Uterus (tissue), 3 donors: ENCODE measurements at regions not wholly inside any gene's neighbourhood (a gene's known extent, or its start where the extent isn't known, plus 50 kb on each side); places are given as distances from the start of the nearest gene placed in this dataset.
"Not testable (repeated sequence)": the region's sequence is repeated elsewhere in the genome, so short reads cannot be mapped to it uniquely, and the experiment has no call there.

ENCODE experiments used
- DNase-seq, 2 donors: peaks; one replicate each; pipeline ENCODE4 v3.0.0-alpha.2; 2019 to 2020
- H3K27ac ChIP-seq, 2 donors: fragments of 200-600 bp; sonication (generic); 1 replicate in 1 of 2; 2 replicates in 1 of 2; pipeline ENCODE4 v1.5.1; 2016 to 2018
- H3K27me3 ChIP-seq, 2 donors: fragments of 200-600 bp; sonication (generic); one replicate each; pipeline ENCODE4 v1.5.1; 2018 to 2019; ENCODE audit warnings: control low read depth in 1 of 2
- H3K36me3 ChIP-seq, 2 donors: fragments of 200-600 bp; sonication (generic); one replicate each; pipeline ENCODE4 v1.5.1; 2019; ENCODE audit warnings: control low read depth in 1 of 2
- H3K4me1 ChIP-seq, 2 donors: fragments of 200-600 bp; sonication (generic); one replicate each; pipeline ENCODE4 v1.5.1; 2018 to 2019; ENCODE audit warnings: control low read depth in 1 of 2
- H3K4me3 ChIP-seq, 2 donors: fragments of 200-600 bp; sonication (generic); 1 replicate in 1 of 2; 2 replicates in 1 of 2; pipeline ENCODE4 v1.5.1; 2018 to 2019; ENCODE audit warnings: mild to moderate bottlenecking in 1 of 2
- H3K9me3 ChIP-seq, 2 donors: fragments of 200-600 bp; sonication (generic); one replicate each; pipeline ENCODE4 v1.5.1; 2019; ENCODE audit warnings: control low read depth in 1 of 2
- POLR2A ChIP-seq, 2 donors: fragments of 450-650 bp; IDR thresholded peaks; one replicate each; pipeline ENCODE4 v1.6.1; 2016; ENCODE audit warnings: antibody characterized with exemption in 2 of 2, mild to moderate bottlenecking in 1 of 2, moderate library complexity in 1 of 2
- intact Hi-C: fragments of 100-400 bp; cut with DNase I; formaldehyde crosslinking; loops from one replicate; pipeline ENCODE4 v1.15.1; 2023; ENCODE audit warnings: low total_unique reads
- TF ChIP-seq, protein P1 (sequence below), 4 experiments: fragments of 200-600 bp in 2 of 4; fragments of 450-650 bp in 2 of 4; sonication (generic) in 2 of 4; IDR thresholded peaks; one replicate each; pipeline ENCODE4 v1.5.1; 2016 to 2019; ENCODE audit warnings: antibody characterized with exemption in 4 of 4, mild to moderate bottlenecking in 2 of 4, moderate library complexity in 1 of 4
- donor health status: DM: yes; HTN: yes; CAD: no.

DNA sequence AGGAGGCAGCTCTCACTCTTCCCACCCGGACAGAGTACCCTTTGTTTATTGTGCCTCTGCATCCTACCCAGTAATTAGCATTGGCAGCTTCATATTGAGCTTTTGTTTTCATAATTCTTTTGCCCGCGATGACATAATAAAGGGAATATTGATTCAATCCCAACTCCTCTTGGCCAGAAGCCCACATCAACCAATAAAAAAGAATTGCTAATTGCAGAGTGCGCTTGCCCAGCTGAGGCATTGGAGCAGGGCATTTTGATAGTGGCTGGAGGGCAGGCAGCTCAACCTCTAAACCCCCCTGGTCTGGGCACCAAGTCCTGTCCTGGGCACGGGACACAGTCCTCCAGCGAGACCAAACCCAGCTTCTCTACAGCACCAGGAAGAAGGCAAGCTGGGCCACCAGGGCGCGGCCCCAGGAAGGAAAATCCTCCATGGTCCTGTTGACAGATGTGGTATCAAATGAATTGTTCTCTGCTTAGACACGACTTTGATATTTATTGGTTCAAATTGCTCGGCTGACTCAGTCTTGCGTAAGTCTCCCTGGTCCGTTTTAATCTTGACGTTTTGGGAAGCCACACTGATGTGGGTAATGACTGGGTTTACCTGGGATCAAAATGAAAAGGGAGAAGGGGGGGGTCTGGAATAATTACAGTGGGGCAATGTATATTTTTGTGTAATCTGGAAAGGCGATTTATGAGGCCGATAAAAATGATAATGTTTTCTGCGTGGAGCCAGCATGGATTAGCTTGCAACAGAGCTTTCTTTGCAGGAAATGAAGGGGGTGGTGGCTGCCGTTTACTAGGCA is 220.7 kb upstream of the MSX2 start:
- Histone ChIP-seq H3K4me1 (no peaks in the 10 kb centered on the region), H3K27me3 (no peaks in the 10 kb centered on the region), H3K27ac (no peak overlapping the region), H3K36me3 (no peaks in the 10 kb centered on the region), H3K9me3 (no peaks in the 10 kb centered on the region), H3K4me3 (no peak overlapping the region)
- DNase-seq = no peak
- no peak for TF ChIP-seq POLR2A (IDR thresholded peaks at IDR 0.05)
- TF ChIP-seq, protein P1, sequence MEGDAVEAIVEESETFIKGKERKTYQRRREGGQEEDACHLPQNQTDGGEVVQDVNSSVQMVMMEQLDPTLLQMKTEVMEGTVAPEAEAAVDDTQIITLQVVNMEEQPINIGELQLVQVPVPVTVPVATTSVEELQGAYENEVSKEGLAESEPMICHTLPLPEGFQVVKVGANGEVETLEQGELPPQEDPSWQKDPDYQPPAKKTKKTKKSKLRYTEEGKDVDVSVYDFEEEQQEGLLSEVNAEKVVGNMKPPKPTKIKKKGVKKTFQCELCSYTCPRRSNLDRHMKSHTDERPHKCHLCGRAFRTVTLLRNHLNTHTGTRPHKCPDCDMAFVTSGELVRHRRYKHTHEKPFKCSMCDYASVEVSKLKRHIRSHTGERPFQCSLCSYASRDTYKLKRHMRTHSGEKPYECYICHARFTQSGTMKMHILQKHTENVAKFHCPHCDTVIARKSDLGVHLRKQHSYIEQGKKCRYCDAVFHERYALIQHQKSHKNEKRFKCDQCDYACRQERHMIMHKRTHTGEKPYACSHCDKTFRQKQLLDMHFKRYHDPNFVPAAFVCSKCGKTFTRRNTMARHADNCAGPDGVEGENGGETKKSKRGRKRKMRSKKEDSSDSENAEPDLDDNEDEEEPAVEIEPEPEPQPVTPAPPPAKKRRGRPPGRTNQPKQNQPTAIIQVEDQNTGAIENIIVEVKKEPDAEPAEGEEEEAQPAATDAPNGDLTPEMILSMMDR (IDR thresholded peaks at IDR 0.05) = no peak
- intact Hi-C loops = no loop called here

DNA sequence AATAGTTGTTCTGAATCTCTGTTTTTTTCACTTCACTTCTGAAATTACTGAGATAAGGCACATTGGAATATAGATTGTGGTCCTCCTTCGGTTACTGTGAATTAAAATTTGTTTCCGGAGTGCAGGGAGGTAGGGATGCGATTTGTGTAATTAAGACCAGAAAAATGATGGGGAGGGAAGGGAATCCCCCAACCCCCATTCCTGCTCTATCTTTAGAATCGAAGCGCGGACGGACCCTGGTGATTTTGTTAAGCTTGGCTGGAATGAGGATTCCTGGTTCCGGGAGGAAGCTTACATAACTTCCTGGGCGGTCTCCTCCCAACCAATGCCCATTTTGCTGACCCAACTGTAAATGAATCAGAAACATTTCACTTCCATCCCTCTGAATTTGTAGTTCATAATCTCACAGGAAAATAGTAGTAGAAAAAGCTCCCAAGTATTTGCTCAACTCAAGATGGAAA is 220.1 kb upstream of the MSX2 start:
- Histone ChIP-seq H3K27me3 (no peaks in the 10 kb centered on the region), H3K4me3 (no peak overlapping the region), H3K27ac (no peak overlapping the region), H3K9me3 (no peaks in the 10 kb centered on the region), H3K36me3 (no peaks in the 10 kb centered on the region), H3K4me1 (no peaks in the 10 kb centered on the region)
- intact Hi-C loops = no loop called here
- no peak for TF ChIP-seq POLR2A (IDR thresholded peaks at IDR 0.05)
- TF ChIP-seq, protein P1 (IDR thresholded peaks at IDR 0.05) = no peak
- DNase-seq = no peak

DNA sequence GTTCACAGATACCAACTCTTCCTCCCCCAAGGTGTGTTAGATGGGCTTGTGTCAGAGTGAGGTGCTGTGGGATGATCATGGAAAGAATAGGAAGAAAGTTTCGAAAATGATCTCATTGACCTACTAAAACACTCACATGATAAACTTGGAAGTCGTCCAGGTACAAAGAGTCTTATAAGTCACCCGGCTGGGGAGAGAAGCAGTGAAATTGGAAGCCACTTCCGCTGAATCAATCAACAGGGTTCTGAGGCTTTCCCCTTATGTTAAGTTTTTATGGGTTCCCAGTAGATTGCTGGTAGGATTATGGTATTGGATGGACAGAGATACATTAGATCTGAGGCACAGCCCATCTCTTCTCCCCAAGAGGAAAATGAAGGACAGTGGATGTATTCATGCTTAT is 218.8 kb upstream of the MSX2 start:
- TF ChIP-seq, protein P1 (IDR thresholded peaks at IDR 0.05) = no peak
- no peak for TF ChIP-seq POLR2A (IDR thresholded peaks at IDR 0.05)
- Histone ChIP-seq H3K9me3 (no peaks in the 10 kb centered on the region), H3K4me3 (no peak overlapping the region), H3K27ac (no peak overlapping the region), H3K27me3 (no peaks in the 10 kb centered on the region), H3K4me1 (no peaks in the 10 kb centered on the region), H3K36me3 (no peaks in the 10 kb centered on the region)
- no peak for DNase-seq
- intact Hi-C loops = no loop called here

DNA sequence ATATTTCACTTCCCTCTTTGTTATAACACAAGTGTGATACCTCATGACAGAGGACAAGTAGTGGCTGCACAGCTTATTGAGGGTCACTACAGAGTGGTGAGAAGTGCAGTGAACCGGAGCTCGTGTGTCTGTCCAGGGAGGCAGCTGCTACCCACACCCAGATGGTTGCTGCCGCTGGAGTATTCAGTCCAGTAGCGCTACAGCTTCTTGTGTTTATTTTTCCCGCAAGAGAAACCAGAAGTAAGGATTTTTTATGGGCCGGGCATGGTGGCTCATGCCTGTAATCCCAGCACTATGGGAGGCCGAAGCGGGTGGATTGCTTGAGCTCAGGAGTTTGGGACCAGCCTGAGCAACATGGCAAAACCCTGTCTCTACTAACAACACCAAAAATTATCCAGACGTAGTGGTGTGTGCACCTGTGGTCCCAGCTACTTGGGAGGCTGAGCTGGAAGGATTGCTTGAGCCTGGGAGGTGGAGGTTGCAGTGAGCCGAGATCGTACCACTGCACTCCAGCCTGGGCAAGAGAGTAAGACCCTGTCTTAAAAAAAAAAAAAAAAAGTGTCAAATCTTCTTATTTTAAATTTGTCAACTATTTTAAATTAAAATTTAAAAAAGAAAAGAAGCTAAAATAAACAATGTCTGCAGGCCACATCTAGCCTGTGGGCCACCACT is 213.5 kb upstream of the MSX2 start:
- H3K9me3 ChIP-seq, H3K4me1 ChIP-seq, H3K36me3 ChIP-seq, DNase-seq, H3K27ac ChIP-seq, H3K4me3 ChIP-seq, H3K27me3 ChIP-seq, intact Hi-C loops: not testable (repeated sequence)

DNA sequence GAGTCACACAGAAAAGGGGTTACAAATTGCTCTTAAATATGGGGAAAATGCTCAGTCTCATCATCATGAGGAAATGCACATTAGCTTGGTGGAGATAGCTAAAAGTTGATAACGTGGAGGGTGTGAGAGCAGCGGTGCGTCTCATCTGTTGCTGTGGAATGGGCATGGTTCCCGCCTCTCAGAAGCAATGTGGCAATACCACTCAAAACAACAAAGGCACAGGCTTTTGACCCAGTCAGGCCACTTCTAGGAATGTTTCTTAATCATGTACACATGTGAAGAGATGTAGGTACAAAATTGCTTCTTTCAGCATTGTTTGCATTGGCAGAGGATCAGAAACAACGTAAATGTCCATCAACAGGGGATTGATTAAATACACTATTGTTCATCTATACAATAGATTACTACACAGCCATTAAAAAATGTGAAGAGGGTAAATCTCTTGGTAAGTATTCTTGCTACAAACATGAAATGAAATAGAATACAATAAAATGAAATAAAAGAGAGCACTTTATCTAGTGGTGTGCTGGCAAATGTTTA is 212.6 kb upstream of the MSX2 start:
- Histone ChIP-seq H3K9me3 (no peaks in the 10 kb centered on the region), H3K36me3 (no peaks in the 10 kb centered on the region), H3K27me3 (no peaks in the 10 kb centered on the region), H3K4me1 (no peaks in the 10 kb centered on the region), H3K27ac (no peak overlapping the region), H3K4me3 (no peak overlapping the region)
- TF ChIP-seq POLR2A (IDR thresholded peaks at IDR 0.05) = no peak
- TF ChIP-seq, protein P1 (IDR thresholded peaks at IDR 0.05) = no peak
- no peak for DNase-seq
- intact Hi-C loops = no loop called here
